ENCODE measurements at regions not wholly inside any gene's neighbourhood (a gene's known extent, or its start where the extent isn't known, plus 50 kb on each side); places are given as distances from the start of the nearest gene placed in this dataset.

DNA sequence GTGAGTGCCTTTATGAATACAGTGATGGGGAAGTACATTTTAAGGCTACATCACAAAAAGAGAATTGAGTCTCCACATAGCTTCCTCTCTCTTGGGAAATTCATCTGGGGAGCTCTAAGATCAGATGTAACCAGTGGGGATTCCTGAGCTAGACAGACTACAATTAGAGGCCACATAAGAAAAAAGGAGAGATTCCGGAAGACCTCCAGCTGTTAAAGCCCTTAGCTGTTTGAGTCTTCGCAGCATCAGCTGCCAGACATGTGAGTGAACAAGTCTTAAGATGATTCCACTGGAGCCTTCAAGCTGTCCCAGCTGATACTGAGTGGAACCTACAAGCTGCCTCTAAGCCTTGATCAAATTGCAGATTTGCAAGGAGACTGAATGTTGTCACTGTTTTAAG, 448.5 kb downstream of the NXPH1 start:
- TF ChIP-seq CTCF (IDR thresholded peaks at IDR 0.05) = no peak
- no peak for TF ChIP-seq POLR2AphosphoS5 (IDR thresholded peaks at IDR 0.05; ENCODE audit: insufficient read depth in 1 of 2, low read depth in 1 of 2)
